Thymus (tissue), 11 donors: ENCODE measurements at regions not wholly inside any gene's neighbourhood (a gene's known extent, or its start where the extent isn't known, plus 50 kb on each side); places are given as distances from the start of the nearest gene placed in this dataset.

Experiments used
- DNase-seq, 9 donors: peaks; one replicate each; pipeline ENCODE4 v3.0.0-alpha.2; 2013; ENCODE audit warnings: low spot score in 9 of 9, low read depth in 6 of 9, missing footprints in 1 of 9
- H3K27ac ChIP-seq, 2 donors: one replicate each; pipeline ENCODE4 v1.5.1; 2013; ENCODE audit warnings: control low read depth in 1 of 2, low read depth in 1 of 2, low read length in 1 of 2, mild to moderate bottlenecking in 1 of 2, moderate library complexity in 1 of 2
- H3K27me3 ChIP-seq, 2 donors: one replicate each; pipeline ENCODE4 v1.5.1; 2013; ENCODE audit warnings: low read length in 1 of 2; ENCODE audit not compliant: control insufficient read depth in 2 of 2, insufficient read depth in 1 of 2
- H3K36me3 ChIP-seq, 2 donors: one replicate each; pipeline ENCODE4 v1.5.1; 2013; ENCODE audit warnings: low read length in 1 of 2, mild to moderate bottlenecking in 1 of 2, moderate library complexity in 1 of 2; ENCODE audit not compliant: control insufficient read depth in 2 of 2, insufficient read depth in 2 of 2
- H3K4me1 ChIP-seq, 2 donors: one replicate each; pipeline ENCODE4 v1.5.1; 2013; ENCODE audit warnings: low read length in 2 of 2; ENCODE audit not compliant: control insufficient read depth in 2 of 2, insufficient read depth in 2 of 2
- H3K4me3 ChIP-seq, 2 donors: one replicate each; pipeline ENCODE4 v1.5.1; 2013; ENCODE audit warnings: low read length in 2 of 2, control low read depth in 1 of 2, mild to moderate bottlenecking in 1 of 2
- H3K9me3 ChIP-seq, 2 donors: one replicate each; pipeline ENCODE4 v1.5.1; 2013; ENCODE audit warnings: low read length in 1 of 2, mild to moderate bottlenecking in 1 of 2; ENCODE audit not compliant: control insufficient read depth in 2 of 2, insufficient read depth in 1 of 2
- WGBS: extraction: QIAGEN DNeasy Blood & Tissue Kit; methylation state at CpG from one replicate; pipeline ENCODE4 v1.1.7; 2013; 5-methylcytosine and 5-hydroxymethylcytosine counted together
- donor health status: healthy.

DNA sequence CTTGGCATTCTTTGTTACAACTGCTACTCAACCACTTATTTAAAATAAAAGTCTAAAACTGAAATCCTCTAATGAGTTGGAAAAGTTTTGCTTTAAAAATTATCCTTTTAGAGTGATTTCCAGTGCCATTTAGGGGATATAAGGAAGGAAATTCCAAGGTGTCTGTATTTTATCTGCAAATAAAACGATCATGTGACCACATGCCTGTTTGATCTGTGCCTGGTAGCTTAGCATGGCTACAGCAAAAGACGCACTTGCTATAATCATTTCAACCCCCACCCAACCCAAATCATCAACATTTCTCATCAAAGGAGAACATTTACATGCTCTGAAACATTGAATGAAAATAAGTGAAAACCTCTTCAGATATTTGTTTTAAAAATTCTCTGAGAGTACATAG is 615.1 kb downstream of the IRS1 start:
- H3K36me3 ChIP-seq, result no peaks in the 10 kb centered on the region
- no peaks in the 10 kb centered on the region for H3K4me1 ChIP-seq
- H3K4me3 ChIP-seq, result no peak overlapping the region
- no peak for DNase-seq
- WGBS, result 89% methylated on average over 2 of the region's 2 CpGs
- no peaks in the 10 kb centered on the region for H3K9me3 ChIP-seq
- no peak overlapping the region for H3K27ac ChIP-seq
- H3K27me3 ChIP-seq, result no peaks in the 10 kb centered on the region

DNA sequence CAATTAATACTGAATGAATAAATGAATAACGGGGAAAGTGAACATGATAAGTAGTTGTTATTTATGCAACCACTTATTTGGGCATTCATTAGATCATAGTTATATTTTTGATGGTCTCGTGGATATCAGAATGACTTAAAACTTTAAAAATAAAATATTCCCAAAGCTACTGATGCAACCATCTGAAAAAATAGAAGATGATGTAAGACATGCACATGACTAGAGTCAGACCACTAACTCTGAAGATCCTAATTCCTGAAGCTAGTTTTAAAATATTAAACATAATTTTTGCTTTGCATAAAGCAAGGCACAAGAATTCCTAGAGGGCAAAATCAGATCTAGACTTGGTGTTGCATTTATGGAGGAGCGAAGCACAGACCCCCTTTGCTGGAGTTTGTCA is 616.1 kb downstream of the IRS1 start:
- WGBS, result 94% methylated on average over 3 of the region's 3 CpGs
- Histone ChIP-seq H3K4me3 (no peak overlapping the region), H3K9me3 (no peaks in the 10 kb centered on the region), H3K36me3 (no peaks in the 10 kb centered on the region), H3K27me3 (no peaks in the 10 kb centered on the region), H3K27ac (no peak overlapping the region), H3K4me1 (no peaks in the 10 kb centered on the region)
- no peak for DNase-seq

DNA sequence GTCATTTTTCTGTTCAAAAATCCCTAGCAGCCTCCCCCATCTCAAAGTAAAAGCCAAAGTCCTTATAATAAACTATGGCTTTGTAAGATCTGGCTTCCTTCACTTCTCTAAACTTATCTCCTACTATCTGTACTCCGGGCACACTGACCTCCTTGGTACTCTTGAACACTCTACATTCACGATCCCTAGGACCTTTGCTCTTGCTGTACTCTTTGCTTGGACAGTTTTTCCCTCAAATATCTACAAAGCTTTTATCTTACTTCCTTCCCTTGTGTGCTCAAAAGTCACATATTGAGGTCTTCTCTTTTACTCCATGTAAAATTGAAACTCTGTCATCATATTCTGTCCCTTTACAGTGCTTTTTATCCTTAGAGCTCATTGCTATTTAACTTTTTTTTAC is 616.6 kb downstream of the IRS1 start:
- Histone ChIP-seq H3K4me1 (no peaks in the 10 kb centered on the region), H3K36me3 (no peaks in the 10 kb centered on the region), H3K4me3 (no peak overlapping the region), H3K27me3 (no peaks in the 10 kb centered on the region), H3K9me3 (no peaks in the 10 kb centered on the region), H3K27ac (no peak overlapping the region)
- WGBS, result 90% methylated on average over 2 of the region's 2 CpGs
- DNase-seq, result no peak

DNA sequence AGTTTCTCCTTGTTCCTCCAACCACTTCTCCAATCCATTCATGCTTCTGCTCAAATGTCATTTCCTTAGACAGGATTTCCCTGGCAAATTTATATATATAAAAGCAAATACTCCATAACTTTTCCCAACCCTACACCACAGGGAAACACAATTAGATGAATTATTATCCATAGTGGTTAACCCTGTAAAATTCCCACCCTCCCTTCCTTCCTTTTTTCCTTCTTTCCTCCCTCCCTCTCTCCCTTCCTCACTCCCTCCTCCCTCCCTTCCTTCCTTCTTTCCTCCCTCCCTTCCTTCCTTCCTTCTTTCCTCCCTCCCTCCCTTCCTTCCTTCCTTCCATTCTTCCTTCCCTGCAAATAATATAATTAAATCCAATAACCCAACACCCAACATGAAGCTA is 617.7 kb downstream of the IRS1 start:
- H3K9me3 ChIP-seq, result no peaks in the 10 kb centered on the region
- H3K27ac ChIP-seq, result no peak overlapping the region
- DNase-seq, result no peak
- H3K4me1 ChIP-seq, result no peaks in the 10 kb centered on the region
- H3K27me3 ChIP-seq, result no peaks in the 10 kb centered on the region
- no peak overlapping the region for H3K4me3 ChIP-seq
- no peaks in the 10 kb centered on the region for H3K36me3 ChIP-seq

DNA sequence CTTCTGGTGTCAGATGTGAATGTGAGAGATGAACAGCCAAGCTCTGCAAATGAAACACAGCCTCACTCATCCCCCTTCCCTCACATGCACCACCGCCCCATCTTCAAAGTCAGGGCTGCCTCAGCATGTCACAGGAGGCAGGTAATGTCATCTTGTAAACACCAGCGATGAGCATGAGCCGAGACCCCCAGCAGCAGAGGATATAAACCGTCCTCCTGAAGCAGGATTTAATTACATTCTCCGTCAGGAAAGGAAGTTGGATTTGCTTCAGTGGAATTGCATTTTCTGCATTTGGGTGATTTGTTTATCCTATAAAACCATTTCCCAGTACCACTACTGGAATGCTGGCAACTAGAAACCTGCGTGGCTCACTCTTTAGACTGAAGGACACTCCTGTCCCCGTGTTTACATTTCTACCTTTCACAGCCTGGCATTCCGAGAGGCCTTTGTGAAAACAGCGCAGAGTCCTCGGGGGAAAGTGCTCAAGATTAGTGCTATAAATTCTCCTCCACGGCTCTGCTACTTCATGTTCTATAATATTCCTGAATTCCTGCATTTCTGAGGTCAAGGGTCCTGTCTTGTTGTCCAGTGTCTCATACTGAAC is 619.2 kb downstream of the IRS1 start:
- H3K9me3 ChIP-seq, result no peaks in the 10 kb centered on the region
- WGBS, result 74% methylated on average over 11 of the region's 11 CpGs
- H3K27ac ChIP-seq, result no peak overlapping the region
- H3K36me3 ChIP-seq, result no peaks in the 10 kb centered on the region
- no peak for DNase-seq
- H3K4me3 ChIP-seq, result no peak overlapping the region
- H3K27me3 ChIP-seq, result no peaks in the 10 kb centered on the region
- H3K4me1 ChIP-seq, result no peaks in the 10 kb centered on the region

DNA sequence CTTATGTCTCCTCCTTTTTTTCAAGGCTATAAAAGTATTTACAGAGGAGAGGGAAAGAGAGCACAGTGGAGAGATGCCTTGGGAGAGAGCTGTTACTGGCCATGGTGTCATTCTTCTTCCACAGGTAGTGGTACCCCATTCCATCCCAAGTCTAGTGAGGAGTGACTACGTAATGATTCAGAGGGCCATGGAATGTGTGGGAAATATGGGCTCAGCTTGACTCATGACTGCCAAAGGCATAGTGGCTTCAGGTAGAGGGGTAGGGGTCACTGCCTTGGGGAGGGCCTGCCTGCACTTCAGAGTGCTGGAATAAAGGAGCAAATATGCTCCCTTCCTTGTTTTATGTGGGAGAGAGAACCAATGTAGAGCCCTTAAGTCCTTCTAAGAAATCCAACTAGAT is 620.6 kb downstream of the IRS1 start:
- Histone ChIP-seq H3K9me3 (no peaks in the 10 kb centered on the region), H3K4me3 (no peak overlapping the region)
- WGBS, result 95% methylated on average over 1 of the region's 1 CpG

DNA sequence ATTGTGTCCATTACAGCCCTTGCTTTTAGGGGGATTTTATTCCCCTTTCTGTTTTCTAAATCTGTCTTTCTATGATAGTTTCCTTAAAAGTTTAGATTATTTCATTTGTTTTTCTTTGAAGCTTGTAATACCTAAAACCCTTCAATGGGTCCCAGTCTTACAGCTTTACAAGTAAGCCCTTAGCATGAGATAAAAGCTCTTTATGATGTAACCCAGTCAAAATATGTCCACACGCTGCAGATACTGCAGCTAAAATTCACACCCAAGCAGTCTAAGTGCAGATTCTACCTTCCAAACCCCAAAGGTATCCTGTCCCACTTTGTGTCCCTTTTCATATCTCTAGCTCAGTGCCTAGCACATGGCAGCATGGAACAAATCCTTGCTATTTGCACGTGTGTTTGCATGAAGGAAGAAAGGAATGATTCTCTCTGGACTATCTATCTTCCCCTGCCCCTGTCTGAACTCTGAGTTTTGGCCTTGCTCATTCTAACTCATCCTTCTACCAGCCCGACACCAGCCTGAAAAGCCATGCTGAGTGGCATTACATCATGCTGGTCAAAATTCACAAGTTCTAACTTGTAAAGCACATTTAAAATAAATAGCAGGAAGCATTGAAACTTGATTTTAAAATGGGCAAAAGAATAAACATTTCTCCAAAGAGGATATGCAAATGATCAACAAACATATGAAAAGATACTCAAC is 623.2 kb downstream of the IRS1 start:
- Histone ChIP-seq H3K4me1 (no peaks in the 10 kb centered on the region), H3K9me3 (no peaks in the 10 kb centered on the region), H3K27ac (no peak overlapping the region), H3K4me3 (no peak overlapping the region), H3K27me3 (no peaks in the 10 kb centered on the region), H3K36me3 (no peaks in the 10 kb centered on the region)
- DNase-seq, result no peak
- 91% methylated on average over 3 of the region's 3 CpGs for WGBS

More for the DNA sequence above, 620.6 kb downstream of the IRS1 start:
- H3K27ac ChIP-seq, result peak overlapping the region in 1 of 2 donors; percentile 27
- no peaks in the 10 kb centered on the region for H3K4me1 ChIP-seq
- no peaks in the 10 kb centered on the region for H3K27me3 ChIP-seq
- H3K36me3 ChIP-seq, result no peaks in the 10 kb centered on the region
- DNase-seq, result no peak

DNA sequence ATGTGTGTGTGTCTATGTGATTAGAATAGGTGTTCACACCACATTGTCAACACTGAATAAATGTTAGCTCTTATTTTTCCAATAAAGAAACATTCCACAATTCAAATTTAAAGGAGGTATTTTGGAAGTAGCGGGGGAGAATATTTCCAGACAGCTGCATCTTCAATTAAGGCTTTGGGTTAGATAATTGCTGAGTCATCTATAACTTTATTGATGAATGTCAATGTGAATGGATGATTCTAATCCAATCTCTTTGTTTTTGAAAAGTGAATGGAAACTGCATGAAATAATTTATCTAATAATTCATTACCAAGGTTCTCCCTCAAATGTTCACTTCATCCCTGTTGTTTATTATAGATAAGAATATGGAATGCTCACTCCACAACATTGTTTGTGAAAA is 625.2 kb downstream of the IRS1 start:
- Histone ChIP-seq H3K9me3 (no peaks in the 10 kb centered on the region), H3K27me3 (no peaks in the 10 kb centered on the region), H3K27ac (no peak overlapping the region), H3K36me3 (no peaks in the 10 kb centered on the region), H3K4me3 (no peak overlapping the region), H3K4me1 (no peaks in the 10 kb centered on the region)
- WGBS, result 96% methylated on average over 1 of the region's 1 CpG
- no peak for DNase-seq

DNA sequence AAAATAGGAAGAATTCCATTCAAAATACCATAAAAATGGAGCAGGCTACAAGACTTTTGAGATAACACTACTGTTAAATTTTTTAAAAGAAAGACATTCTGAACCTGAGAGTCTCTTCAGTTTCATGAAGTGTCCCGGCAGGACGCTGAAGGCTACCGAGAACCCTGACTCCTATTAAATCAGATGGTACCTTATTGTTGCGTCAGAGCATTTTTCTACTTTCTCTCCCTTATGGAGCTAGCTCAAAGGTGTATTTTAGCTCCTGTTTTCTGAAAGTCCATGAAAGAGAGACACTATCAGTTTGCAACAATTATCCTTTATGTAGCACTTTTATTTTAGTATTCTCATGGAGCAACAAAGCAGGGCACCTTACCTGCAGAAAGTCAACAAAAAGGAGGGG is 626.7 kb downstream of the IRS1 start:
- no peaks in the 10 kb centered on the region for H3K4me1 ChIP-seq
- peak overlapping the region in 1 of 2 donors; percentile 2 for H3K4me3 ChIP-seq
- peak overlapping the region; percentile 52 to 71 for H3K27ac ChIP-seq
- WGBS, result 94% methylated on average over 4 of the region's 4 CpGs
- H3K9me3 ChIP-seq, result no peaks in the 10 kb centered on the region
- DNase-seq, result no peak
- no peaks in the 10 kb centered on the region for H3K27me3 ChIP-seq
- H3K36me3 ChIP-seq, result no peaks in the 10 kb centered on the region
